ENCODE measurements at regions not wholly inside any gene's neighbourhood (a gene's known extent, or its start where the extent isn't known, plus 50 kb on each side); places are given as distances from the start of the nearest gene placed in this dataset.
"Not testable (repeated sequence)": the region's sequence is repeated elsewhere in the genome, so short reads cannot be mapped to it uniquely, and the experiment has no call there.

DNA sequence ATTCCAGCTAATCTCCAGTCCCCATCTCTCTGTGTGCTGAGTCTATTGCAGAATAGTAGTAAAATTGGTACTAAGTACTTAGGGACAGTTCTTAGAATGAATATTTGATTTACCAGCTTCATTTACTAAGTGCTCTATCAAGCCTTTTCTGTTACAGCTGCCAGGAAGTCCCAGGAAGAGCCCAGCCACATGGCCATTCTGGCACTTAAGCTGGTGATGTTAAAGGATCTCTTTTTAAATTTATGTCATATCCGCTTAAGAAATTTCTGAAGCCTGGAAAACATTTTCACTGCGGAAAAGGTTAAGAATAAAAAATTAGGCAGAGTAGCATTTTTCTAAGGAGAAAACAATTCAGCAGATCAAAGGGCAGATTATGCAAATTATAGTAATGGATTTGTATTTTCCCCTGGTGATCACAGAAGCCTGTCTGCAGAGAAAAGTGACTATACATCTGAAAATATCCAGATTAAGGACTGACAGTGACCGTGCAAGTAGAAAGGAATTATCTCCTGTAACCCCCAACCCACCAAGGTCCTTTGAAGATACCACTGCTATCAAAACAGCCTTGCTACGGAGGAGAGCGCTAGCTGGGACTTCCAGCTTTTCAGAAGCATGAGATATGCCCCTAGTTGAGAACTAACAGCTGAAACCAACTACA, 260.8 kb downstream of the SH3BP4 start:
- ATAC-seq (replicated peaks in 6 of 8), result peak in 5 of 8 experiments; percentile 24 to 78 (median 36)
- in situ Hi-C loops (cut with MboI; ENCODE audit: low pct_unique_long_range_greater_than_20kb in 2 of 9, low sequenced_read_pairs in 9 of 9, unreplicated experiment in 9 of 9), result no loop called here

DNA sequence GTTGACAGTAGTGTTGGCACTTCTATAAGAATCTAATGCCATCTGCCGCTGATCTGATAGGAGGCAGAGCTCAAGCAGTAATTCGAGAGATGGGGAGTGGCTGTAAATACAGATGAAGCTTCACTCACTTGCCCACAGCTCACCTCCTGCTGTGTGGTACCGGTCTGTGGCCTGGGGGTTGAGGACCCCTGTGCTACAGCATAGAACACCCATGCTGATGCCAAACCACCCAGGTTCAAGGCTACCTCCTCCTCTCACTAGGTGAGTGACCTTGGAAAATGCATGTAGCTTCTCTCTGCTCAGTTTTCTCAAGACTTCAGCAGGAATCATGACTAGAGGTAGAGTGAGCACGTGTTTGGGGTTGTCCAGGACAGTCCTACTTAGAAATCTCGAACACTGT, 263.4 kb downstream of the SH3BP4 start:
- H3K4me3 ChIP-seq, result no peak overlapping the region
- in situ Hi-C loops (cut with MboI; ENCODE audit: low pct_unique_long_range_greater_than_20kb in 2 of 9, low sequenced_read_pairs in 9 of 9, unreplicated experiment in 9 of 9), result no loop called here
- 66 to 100% (median 80%) methylated on average over 1 to 3 of the region's 5 CpGs; no CpG with 5 or more reads in 5 of the 10 experiments for WGBS, 10 experiments
- ATAC-seq (replicated peaks in 6 of 8), result no peak
- no peak overlapping the region for H3K27ac ChIP-seq
- H3K4me1 ChIP-seq (replicated peaks in 1 of 2), result peaks cover 15 to 43% of the 10 kb centered on the region in 2 donors

More for the DNA sequence above, 260.8 kb downstream of the SH3BP4 start:
- Histone ChIP-seq H3K4me1 (replicated peaks in 1 of 2) (peaks cover 0 to 25% of the 10 kb centered on the region in 2 donors), H3K27ac (no peak overlapping the region), H3K4me3 (no peak overlapping the region)
- WGBS, 10 experiments, result 48 to 91% (median 72%) methylated on average over 1 to 5 of the region's 5 CpGs

DNA sequence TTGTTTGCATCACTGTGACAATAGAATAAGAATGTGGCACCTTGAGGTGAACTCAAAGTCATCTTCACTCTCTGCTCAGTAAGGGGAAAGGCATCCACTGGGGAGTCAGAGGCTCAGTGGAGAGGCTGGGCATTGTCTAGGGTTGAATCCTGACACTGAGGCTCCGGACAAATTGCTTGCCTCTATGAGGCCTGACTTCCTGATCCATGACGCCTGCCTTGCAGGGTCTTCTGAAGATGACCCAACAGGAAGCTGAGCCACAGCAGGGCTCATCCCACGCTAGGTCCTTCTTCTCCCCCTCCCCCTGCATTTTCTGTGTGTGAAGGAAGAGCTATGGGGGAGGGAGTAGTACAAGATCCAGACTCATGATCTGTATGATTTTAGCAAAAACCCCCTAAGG, 265.1 kb downstream of the SH3BP4 start:
- WGBS, 10 experiments, result 66 to 87% (median 81%) methylated on average over 2 to 3 of the region's 3 CpGs; no CpG with 5 or more reads in 6 of the 10 experiments
- no peak overlapping the region for H3K27ac ChIP-seq
- ATAC-seq (replicated peaks in 6 of 8), result no peak

DNA sequence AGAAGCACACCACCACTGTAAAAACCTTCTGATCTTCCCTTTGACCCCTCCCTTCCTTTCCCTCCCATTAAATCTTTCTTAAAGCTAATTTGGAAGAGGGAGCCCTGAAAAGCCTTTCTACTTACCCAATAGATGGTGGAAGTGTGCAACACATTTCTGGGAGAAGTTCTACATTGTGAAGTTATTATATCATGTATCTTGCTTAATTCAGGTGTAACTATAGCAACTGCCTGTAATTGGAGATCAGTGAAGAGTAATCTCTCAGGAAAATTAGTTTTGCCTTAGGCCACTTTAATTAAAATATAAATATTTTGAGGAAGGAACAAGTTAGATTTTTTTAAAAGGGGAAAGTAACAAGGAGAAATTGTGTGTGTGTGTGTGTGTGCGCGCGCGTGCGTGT, 266.0 kb downstream of the SH3BP4 start:
- Histone ChIP-seq H3K4me1 (replicated peaks in 1 of 2) (peaks cover 15 to 24% of the 10 kb centered on the region in 2 donors), H3K27ac (no peak overlapping the region), H3K4me3 (no peak overlapping the region)
- in situ Hi-C loops (cut with MboI; ENCODE audit: low pct_unique_long_range_greater_than_20kb in 2 of 9, low sequenced_read_pairs in 9 of 9, unreplicated experiment in 9 of 9), result no loop called here
- 73 to 100% (median 91%) methylated on average over 4 to 5 of the region's 5 CpGs; no CpG with 5 or more reads in 1 of the 10 experiments for WGBS, 10 experiments
- peak in 1 of 8 experiments; percentile 34 for ATAC-seq (replicated peaks in 6 of 8)

More for the DNA sequence above, 265.1 kb downstream of the SH3BP4 start:
- Histone ChIP-seq H3K4me1 (replicated peaks in 1 of 2) (peaks cover 15 to 32% of the 10 kb centered on the region in 2 donors), H3K4me3 (no peak overlapping the region)
- in situ Hi-C loops (cut with MboI; ENCODE audit: low pct_unique_long_range_greater_than_20kb in 2 of 9, low sequenced_read_pairs in 9 of 9, unreplicated experiment in 9 of 9), result no loop called here

- Histone ChIP-seq H3K27ac (peak overlapping the region; percentile 5 to 46), H3K4me1 (replicated peaks in 1 of 2) (peaks cover 15 to 22% of the 10 kb centered on the region in 2 donors), H3K4me3 (no peak overlapping the region)
- in situ Hi-C loops (cut with MboI; ENCODE audit: low pct_unique_long_range_greater_than_20kb in 2 of 9, low sequenced_read_pairs in 9 of 9, unreplicated experiment in 9 of 9), result no loop called here
- ATAC-seq (replicated peaks in 6 of 8), result peak in 2 of 8 experiments; percentile 13 to 25
- 60 to 100% (median 88%) methylated on average over 2 to 9 of the region's 10 CpGs for WGBS, 10 experiments
These were observed 266.7 kb downstream of the SH3BP4 start for GRCh38 chr2:235218486-235218907.

DNA sequence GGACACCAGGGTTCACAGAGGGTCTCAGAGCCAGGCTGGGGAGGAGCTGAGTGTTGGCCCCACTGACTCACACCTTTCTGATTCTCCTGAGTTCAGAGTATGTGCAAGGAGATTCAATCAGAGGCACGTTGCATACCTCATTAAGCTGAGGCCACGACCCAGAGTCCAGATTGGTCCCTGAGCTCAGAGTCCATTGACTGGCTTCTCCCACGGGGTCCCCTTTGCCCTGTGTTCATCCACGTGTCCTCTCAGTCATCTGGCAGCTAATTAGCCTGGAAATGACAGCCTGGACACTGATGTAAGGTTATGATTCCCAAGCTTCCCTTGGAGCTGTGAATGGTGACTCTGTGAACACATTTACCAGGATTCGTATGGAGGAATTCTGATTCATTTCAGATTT, 267.2 kb downstream of the SH3BP4 start:
- peak in 5 of 8 experiments; percentile 96 to 99 (median 98) for ATAC-seq (replicated peaks in 6 of 8)
- Histone ChIP-seq H3K4me1 (replicated peaks in 1 of 2) (peaks cover 15 to 22% of the 10 kb centered on the region in 2 donors), H3K27ac (peak overlapping the region; percentile 46 to 57), H3K4me3 (no peak overlapping the region)
- in situ Hi-C loops (cut with MboI; ENCODE audit: low pct_unique_long_range_greater_than_20kb in 2 of 9, low sequenced_read_pairs in 9 of 9, unreplicated experiment in 9 of 9), result no loop called here
- WGBS, 10 experiments, result 17 to 83% (median 42%) methylated on average over 1 to 5 of the region's 5 CpGs; no CpG with 5 or more reads in 3 of the 10 experiments

DNA sequence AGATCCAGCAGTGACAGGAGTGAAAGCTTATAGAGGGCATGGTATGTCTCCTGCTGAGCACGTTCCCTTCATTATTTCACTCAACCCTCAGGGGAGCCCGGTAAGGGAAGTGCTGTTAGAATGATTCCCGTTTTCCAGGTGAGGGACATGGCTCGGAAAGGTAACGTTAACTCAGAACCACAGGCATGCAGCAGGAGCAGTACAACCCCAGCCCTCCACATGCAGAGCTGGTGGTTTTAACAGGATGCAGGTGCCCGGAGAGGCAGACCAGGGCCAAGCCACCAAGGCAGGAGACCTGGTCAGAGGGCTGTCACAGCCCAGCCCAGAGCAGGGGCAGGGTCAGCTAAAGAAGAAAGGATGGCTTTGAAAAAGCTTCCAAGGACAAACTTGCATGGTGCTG, 268.5 kb downstream of the SH3BP4 start:
- no peak overlapping the region for H3K27ac ChIP-seq
- no peak for ATAC-seq (replicated peaks in 6 of 8)
- in situ Hi-C loops (cut with MboI; ENCODE audit: low pct_unique_long_range_greater_than_20kb in 2 of 9, low sequenced_read_pairs in 9 of 9, unreplicated experiment in 9 of 9), result no loop called here
- WGBS, 10 experiments, result 40 to 100% (median 90%) methylated on average over 1 to 6 of the region's 6 CpGs; no CpG with 5 or more reads in 5 of the 10 experiments
- no peak overlapping the region for H3K4me3 ChIP-seq
- H3K4me1 ChIP-seq (replicated peaks in 1 of 2), result peaks cover 15 to 22% of the 10 kb centered on the region in 2 donors

- peaks cover 15 to 18% of the 10 kb centered on the region in 2 donors for H3K4me1 ChIP-seq (replicated peaks in 1 of 2)
- no peak overlapping the region for H3K27ac ChIP-seq
- ATAC-seq (replicated peaks in 6 of 8), result peak in 2 of 8 experiments; percentile 39 to 57
- in situ Hi-C loops (cut with MboI; ENCODE audit: low pct_unique_long_range_greater_than_20kb in 2 of 9, low sequenced_read_pairs in 9 of 9, unreplicated experiment in 9 of 9), result no loop called here
- H3K4me3 ChIP-seq, result no peak overlapping the region
These were observed 270.8 kb upstream of the AGAP1 start for GRCh38 chr2:235223011-235223410.

- in situ Hi-C loops (cut with MboI; ENCODE audit: low pct_unique_long_range_greater_than_20kb in 2 of 9, low sequenced_read_pairs in 9 of 9, unreplicated experiment in 9 of 9), result no loop called here
- Histone ChIP-seq H3K27ac (no peak overlapping the region), H3K4me1 (replicated peaks in 1 of 2) (peaks cover 5 to 7% of the 10 kb centered on the region in 2 donors), H3K4me3 (no peak overlapping the region)
- ATAC-seq (replicated peaks in 6 of 8), result no peak
- 71 to 100% (median 93%) methylated on average over 1 to 5 of the region's 5 CpGs; no CpG with 5 or more reads in 3 of the 10 experiments for WGBS, 10 experiments
These were observed 269.4 kb upstream of the AGAP1 start for GRCh38 chr2:235224410-235224809.

DNA sequence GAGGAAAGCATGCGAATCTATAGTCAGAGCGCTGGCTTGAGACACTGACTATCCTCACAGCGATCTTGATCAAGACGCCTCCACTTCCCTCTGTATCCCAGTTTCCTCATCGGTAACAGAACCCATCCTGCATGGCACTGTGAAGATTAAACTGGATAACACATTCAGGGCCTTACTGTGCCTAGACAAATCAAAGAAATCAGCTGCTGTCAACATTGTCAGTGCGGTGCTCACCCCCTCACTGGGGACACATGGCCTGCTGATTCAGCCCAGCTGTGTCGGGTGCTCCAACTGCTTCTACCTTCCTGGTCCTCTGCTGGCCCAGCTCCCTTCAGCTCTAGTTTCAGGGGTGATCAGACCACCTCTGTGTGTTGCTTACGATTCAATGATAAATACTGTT, 268.6 kb upstream of the AGAP1 start:
- Histone ChIP-seq H3K27ac (no peak overlapping the region), H3K4me3 (no peak overlapping the region), H3K4me1 (replicated peaks in 1 of 2) (no peaks in the 10 kb centered on the region)
- in situ Hi-C loops (cut with MboI; ENCODE audit: low pct_unique_long_range_greater_than_20kb in 2 of 9, low sequenced_read_pairs in 9 of 9, unreplicated experiment in 9 of 9), result no loop called here
- no peak for ATAC-seq (replicated peaks in 6 of 8)
- 70 to 100% (median 90%) methylated on average over 2 to 7 of the region's 8 CpGs; no CpG with 5 or more reads in 2 of the 10 experiments for WGBS, 10 experiments

- in situ Hi-C loops (cut with MboI; ENCODE audit: low pct_unique_long_range_greater_than_20kb in 2 of 9, low sequenced_read_pairs in 9 of 9, unreplicated experiment in 9 of 9), result no loop called here
- H3K4me1 ChIP-seq (replicated peaks in 1 of 2), result peaks cover under 1 to 2% of the 10 kb centered on the region in 2 donors
- H3K4me3 ChIP-seq, result no peak overlapping the region
- 20 to 80% (median 55%) methylated on average over 1 of the region's 1 CpG; no CpG with 5 or more reads in 6 of the 10 experiments for WGBS, 10 experiments
- H3K27ac ChIP-seq, result no peak overlapping the region
- ATAC-seq (replicated peaks in 6 of 8), result no peak
These were observed 266.3 kb upstream of the AGAP1 start for GRCh38 chr2:235227590-235227989.

DNA sequence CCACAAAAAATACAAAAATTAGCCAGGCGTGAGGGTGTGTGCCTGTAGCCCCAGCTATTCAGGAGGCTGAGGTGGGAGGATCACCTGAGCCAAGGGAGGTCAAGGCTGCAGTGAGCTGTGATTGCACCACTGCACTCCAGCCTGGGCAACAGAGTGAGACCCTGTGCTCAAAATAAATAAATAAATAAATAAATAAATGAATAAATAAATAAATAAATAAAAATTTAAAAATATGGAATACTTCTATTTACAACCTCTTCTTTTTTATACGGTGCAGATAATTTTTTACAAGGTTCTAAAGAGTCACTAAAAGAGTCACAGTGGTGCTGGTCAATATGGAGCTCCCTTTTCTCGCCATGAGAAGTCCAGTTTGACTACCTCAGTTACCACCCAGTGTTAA, 265.4 kb upstream of the AGAP1 start:
- H3K27ac ChIP-seq; H3K4me1 ChIP-seq (replicated peaks in 1 of 2); ATAC-seq (replicated peaks in 6 of 8); H3K4me3 ChIP-seq; in situ Hi-C loops (cut with MboI; ENCODE audit: low pct_unique_long_range_greater_than_20kb in 2 of 9, low sequenced_read_pairs in 9 of 9, unreplicated experiment in 9 of 9): not testable (repeated sequence)
- WGBS, 10 experiments, result 52 to 100% (median 90%) methylated on average over 1 to 3 of the region's 3 CpGs

GRCh38 chr2:235229236-235229635, 264.6 kb upstream of the AGAP1 start:
- ATAC-seq (replicated peaks in 6 of 8), result no peak
- Histone ChIP-seq H3K4me3 (no peak overlapping the region), H3K4me1 (replicated peaks in 1 of 2) (peaks cover 3 to 12% of the 10 kb centered on the region in 2 donors), H3K27ac (no peak overlapping the region)
- in situ Hi-C loops (cut with MboI; ENCODE audit: low pct_unique_long_range_greater_than_20kb in 2 of 9, low sequenced_read_pairs in 9 of 9, unreplicated experiment in 9 of 9), result no loop called here
- 0 to 100% (median 71%) methylated on average over 1 to 3 of the region's 3 CpGs; no CpG with 5 or more reads in 1 of the 10 experiments for WGBS, 10 experiments

Measured in motor neuron (in vitro differentiated cells).